ENCODE measurements at regions not wholly inside any gene's neighbourhood (a gene's known extent, or its start where the extent isn't known, plus 50 kb on each side); places are given as distances from the start of the nearest gene placed in this dataset.

DNA sequence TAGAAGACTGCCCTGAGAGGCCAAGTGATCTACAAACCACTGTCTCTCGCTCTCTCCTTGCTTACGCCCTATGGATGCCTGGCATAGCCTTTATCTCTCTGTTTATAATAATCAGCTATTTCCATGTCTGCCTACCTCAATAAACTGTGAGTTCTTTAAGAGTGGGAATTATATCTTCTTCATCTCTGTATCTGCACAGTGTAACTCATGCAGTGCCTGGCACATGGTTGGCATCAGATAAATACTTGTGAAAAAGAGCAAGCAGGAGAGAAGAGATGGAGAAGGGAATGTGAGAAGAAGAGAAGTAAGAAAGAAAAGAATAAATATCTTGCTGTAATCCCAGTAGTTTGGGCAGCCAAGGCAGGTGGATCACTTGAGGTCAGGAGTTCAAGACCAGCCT lies 94.6 kb upstream of the TNPO1 start:
- ChIA-PET POLR2A (no interaction called here), CTCF (no interaction called here)

GRCh38 chr5:72720205-72720604 lies 96.3 kb upstream of the TNPO1 start:
- CTCF ChIA-PET, result interaction anchor here (0.7 to 1.1 kb wide), 2 partner anchors 22 to 98 kb away, joined by 3 read pairs; no protein-coding TSS in a partner anchor
- no peaks in the 10 kb centered on the region for H3K27me3 ChIP-seq (ENCODE audit: control insufficient read depth, insufficient read depth, low read length)
- DNase-seq (ENCODE audit: low read depth, low spot score), result no peak
- POLR2A ChIA-PET, result no interaction called here
- H3K27ac ChIP-seq (ENCODE audit: low read depth, low read length), result no peak overlapping the region
- TF ChIP-seq, protein P1, sequence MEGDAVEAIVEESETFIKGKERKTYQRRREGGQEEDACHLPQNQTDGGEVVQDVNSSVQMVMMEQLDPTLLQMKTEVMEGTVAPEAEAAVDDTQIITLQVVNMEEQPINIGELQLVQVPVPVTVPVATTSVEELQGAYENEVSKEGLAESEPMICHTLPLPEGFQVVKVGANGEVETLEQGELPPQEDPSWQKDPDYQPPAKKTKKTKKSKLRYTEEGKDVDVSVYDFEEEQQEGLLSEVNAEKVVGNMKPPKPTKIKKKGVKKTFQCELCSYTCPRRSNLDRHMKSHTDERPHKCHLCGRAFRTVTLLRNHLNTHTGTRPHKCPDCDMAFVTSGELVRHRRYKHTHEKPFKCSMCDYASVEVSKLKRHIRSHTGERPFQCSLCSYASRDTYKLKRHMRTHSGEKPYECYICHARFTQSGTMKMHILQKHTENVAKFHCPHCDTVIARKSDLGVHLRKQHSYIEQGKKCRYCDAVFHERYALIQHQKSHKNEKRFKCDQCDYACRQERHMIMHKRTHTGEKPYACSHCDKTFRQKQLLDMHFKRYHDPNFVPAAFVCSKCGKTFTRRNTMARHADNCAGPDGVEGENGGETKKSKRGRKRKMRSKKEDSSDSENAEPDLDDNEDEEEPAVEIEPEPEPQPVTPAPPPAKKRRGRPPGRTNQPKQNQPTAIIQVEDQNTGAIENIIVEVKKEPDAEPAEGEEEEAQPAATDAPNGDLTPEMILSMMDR (IDR thresholded peaks at IDR 0.05; ENCODE audit: low read depth, low read length), result no peak
- H3K4me3 ChIP-seq (ENCODE audit: low read depth, low read length), result no peak overlapping the region
- no peaks in the 10 kb centered on the region; the same call in 1 of the 2 replicates for H3K9me3 ChIP-seq (ENCODE audit: control insufficient read depth, insufficient read depth, low read length)

More for the DNA sequence above, 94.6 kb upstream of the TNPO1 start:
- Histone ChIP-seq H3K27me3 (ENCODE audit: control insufficient read depth, insufficient read depth, low read length) (no peaks in the 10 kb centered on the region), H3K27ac (ENCODE audit: low read depth, low read length) (no peak overlapping the region), H3K4me3 (ENCODE audit: low read depth, low read length) (no peak overlapping the region), H3K9me3 (ENCODE audit: control insufficient read depth, insufficient read depth, low read length) (no peaks in the 10 kb centered on the region; the same call in 1 of the 2 replicates)
- TF ChIP-seq, protein P1 (IDR thresholded peaks at IDR 0.05; ENCODE audit: low read depth, low read length), result no peak
- DNase-seq (ENCODE audit: low read depth, low spot score), result no peak

DNA sequence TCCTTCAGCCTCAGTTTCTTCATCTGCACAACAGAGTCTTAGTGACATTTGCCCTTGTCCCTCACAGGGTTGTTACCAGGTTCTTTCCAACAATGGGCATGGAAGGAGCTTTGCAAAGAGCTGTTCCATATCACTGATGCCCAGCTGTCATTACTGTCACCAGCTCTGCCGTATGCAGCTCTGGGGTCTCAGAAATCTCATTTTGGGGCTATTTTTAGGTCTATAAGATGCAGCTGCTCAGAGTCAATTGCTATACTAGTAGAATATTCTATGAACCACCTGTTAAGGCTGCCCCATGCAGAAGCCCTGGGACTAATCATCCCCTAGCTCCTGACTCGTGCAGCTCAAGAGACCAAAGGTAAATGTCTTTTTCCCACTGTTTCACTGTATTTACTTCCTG lies 105.1 kb upstream of the TNPO1 start:
- no peak overlapping the region for H3K27ac ChIP-seq (ENCODE audit: low read depth, low read length)
- no peak for DNase-seq (ENCODE audit: low read depth, low spot score)
- peaks cover 11% of the 10 kb centered on the region for H3K9me3 ChIP-seq (ENCODE audit: control insufficient read depth, insufficient read depth, low read length)
- no peak overlapping the region for H3K4me3 ChIP-seq (ENCODE audit: low read depth, low read length)
- TF ChIP-seq, protein P1 (IDR thresholded peaks at IDR 0.05; ENCODE audit: low read depth, low read length), result no peak
- CTCF ChIA-PET, result no interaction called here
- POLR2A ChIA-PET, result no interaction called here
- H3K27me3 ChIP-seq (ENCODE audit: control insufficient read depth, insufficient read depth, low read length), result peaks cover 28% of the 10 kb centered on the region

DNA sequence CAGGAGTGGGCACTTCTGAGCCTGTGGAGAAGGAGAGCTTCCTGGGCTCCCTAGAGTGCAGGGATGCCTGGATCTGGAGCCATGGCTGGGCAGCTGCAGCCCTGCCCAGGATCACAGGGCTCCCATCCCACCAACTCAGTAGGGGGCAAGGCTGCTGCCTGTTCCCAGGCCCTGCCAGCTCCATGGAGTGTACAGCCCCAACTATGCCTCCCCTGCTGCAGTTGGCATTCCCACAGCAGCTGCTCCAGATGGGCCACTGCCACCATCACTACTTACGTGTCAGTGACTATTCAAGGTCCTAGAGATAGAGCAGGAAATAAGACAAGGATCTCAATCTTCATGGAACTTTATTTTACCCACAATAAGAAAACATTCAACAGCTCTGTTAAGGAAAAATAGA lies 107.1 kb upstream of the TNPO1 start:
- Histone ChIP-seq H3K9me3 (ENCODE audit: control insufficient read depth, insufficient read depth, low read length) (peaks cover 11% of the 10 kb centered on the region), H3K27ac (ENCODE audit: low read depth, low read length) (no peak overlapping the region), H3K4me3 (ENCODE audit: low read depth, low read length) (no peak overlapping the region), H3K27me3 (ENCODE audit: control insufficient read depth, insufficient read depth, low read length) (peaks cover 32% of the 10 kb centered on the region)
- TF ChIP-seq, protein P1 (IDR thresholded peaks at IDR 0.05; ENCODE audit: low read depth, low read length), result no peak
- ChIA-PET POLR2A (no interaction called here), CTCF (no interaction called here)
- no peak for DNase-seq (ENCODE audit: low read depth, low spot score)

GRCh38 chr5:72705178-72705577 lies 111.3 kb upstream of the TNPO1 start:
- DNase-seq (ENCODE audit: low read depth, low spot score), result no peak
- Histone ChIP-seq H3K27me3 (ENCODE audit: control insufficient read depth, insufficient read depth, low read length) (peaks cover 23% of the 10 kb centered on the region), H3K27ac (ENCODE audit: low read depth, low read length) (no peak overlapping the region), H3K4me3 (ENCODE audit: low read depth, low read length) (no peak overlapping the region), H3K9me3 (ENCODE audit: control insufficient read depth, insufficient read depth, low read length) (peaks cover 11% of the 10 kb centered on the region)
- ChIA-PET POLR2A (no interaction called here), CTCF (interaction anchor here (0.6 kb wide), 1 partner anchor 683 kb away, joined by 3 read pairs; no protein-coding TSS in a partner anchor)
- TF ChIP-seq, protein P1 (IDR thresholded peaks at IDR 0.05; ENCODE audit: low read depth, low read length), result no peak
